Stomach (tissue), 8 donors: ENCODE measurements at regions not wholly inside any gene's neighbourhood (a gene's known extent, or its start where the extent isn't known, plus 50 kb on each side); places are given as distances from the start of the nearest gene placed in this dataset.

Source experiments
- DNase-seq, 2 donors: peaks; one replicate each; pipeline versions ENCODE4 v3.0.0 to v3.0.0-alpha.2; 2013 to 2019
- H3K27ac ChIP-seq, 5 donors: fragments of 200-600 bp in 4 of 5; sonication (generic) in 4 of 5; one replicate each; pipeline ENCODE4 v1.5.1; 2013 to 2019; ENCODE audit warnings: mild to moderate bottlenecking in 1 of 5, moderate library complexity in 1 of 5
- H3K27me3 ChIP-seq, 3 donors: fragments of 200-600 bp; sonication (generic); one replicate each; pipeline ENCODE4 v1.5.1; 2017 to 2019; ENCODE audit warnings: mixed run types in 1 of 3
- H3K36me3 ChIP-seq, 4 donors: fragments of 200-600 bp; sonication (generic); 1 replicate in 3 of 4; 2 replicates in 1 of 4; pipeline ENCODE4 v1.5.1; 2016 to 2019
- H3K4me1 ChIP-seq, 4 donors: fragments of 200-600 bp; sonication (generic); one replicate each; pipeline ENCODE4 v1.5.1; 2016 to 2019
- H3K4me3 ChIP-seq, 4 donors: fragments of 200-600 bp; sonication (generic) in 3 of 4; one replicate each; pipeline ENCODE4 v1.5.1; 2016 to 2019; ENCODE audit warnings: mild to moderate bottlenecking in 1 of 4
- H3K9me3 ChIP-seq, 4 donors: fragments of 200-600 bp; sonication (generic); one replicate each; pipeline ENCODE4 v1.5.1; 2016 to 2019
- CTCF ChIP-seq, 7 experiments: fragments of 450-650 bp in 4 of 7; fragments of 200-600 bp in 3 of 7; sonication (generic) in 3 of 7; IDR thresholded peaks; one replicate each; pipeline ENCODE4 v1.5.1; 2016 to 2019; ENCODE audit warnings: antibody characterized with exemption in 7 of 7, control low read depth in 2 of 7, mild to moderate bottlenecking in 1 of 7
- EP300 ChIP-seq: sonication (generic); formaldehyde crosslinking; IDR thresholded peaks from one replicate; pipeline ENCODE4 v1.6.1; 2017; ENCODE audit warnings: antibody characterized with exemption
- POLR2A ChIP-seq, 4 donors: fragments of 450-650 bp; IDR thresholded peaks; one replicate each; pipeline ENCODE4 v1.6.1; 2016; ENCODE audit warnings: antibody characterized with exemption in 4 of 4, control low read depth in 2 of 4, mild to moderate bottlenecking in 1 of 4, moderate library complexity in 1 of 4
- POLR2AphosphoS5 ChIP-seq, 3 donors: sonication (generic); formaldehyde crosslinking; IDR thresholded peaks; one replicate each; pipeline ENCODE4 v1.6.1; 2016; ENCODE audit warnings: antibody characterized with exemption in 3 of 3
- WGBS, 5 donors: extraction: QIAGEN DNeasy Blood & Tissue Kit in 3 of 5; methylation state at CpG; one replicate each; pipeline versions ENCODE4 v1.1.5 to v1.1.7; 2013 to 2018; 5-methylcytosine and 5-hydroxymethylcytosine counted together
- intact Hi-C: fragments of 100-400 bp; cut with DNase I; formaldehyde crosslinking; loops from one replicate; pipeline ENCODE4 v1.15.1; 2023; ENCODE audit warnings: low total_unique reads
- donor health status: healthy with polysubstance abuse.
- donor health status: Bipolar disorder and iron deficiency.
- donor health status: healthy.

DNA sequence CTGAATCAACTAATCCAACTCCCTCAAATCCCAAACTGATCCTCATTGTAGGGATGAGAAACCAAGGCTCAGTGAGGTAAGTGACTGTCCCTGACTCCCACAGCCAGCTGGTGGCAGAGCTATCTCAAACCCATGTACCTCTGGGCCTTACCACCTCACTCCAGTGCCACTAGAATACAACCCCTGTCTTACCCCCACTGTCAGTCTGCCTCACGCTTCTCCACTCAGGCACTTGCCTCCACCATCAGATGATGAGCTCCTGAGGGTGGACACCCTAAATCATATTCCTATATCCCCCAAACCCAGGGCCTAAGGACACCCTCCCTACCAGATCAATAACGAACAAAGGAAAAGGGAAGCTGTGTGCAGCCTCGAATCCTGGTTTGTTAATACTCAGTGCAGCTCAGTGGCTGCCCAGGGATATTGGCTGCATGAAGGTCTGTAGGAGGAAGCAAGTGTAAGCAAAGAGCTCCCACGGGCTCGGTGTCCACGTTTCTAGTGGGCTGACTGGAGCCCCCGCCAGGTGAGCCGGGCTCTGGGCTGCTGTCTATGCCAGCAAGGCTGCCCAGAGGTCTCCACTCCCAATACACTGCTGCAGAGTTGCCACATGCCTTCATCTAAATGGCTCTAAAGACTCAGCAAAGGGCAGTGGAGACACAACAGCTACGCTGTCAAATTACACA is 533.4 kb downstream of the MATN1 start:
- H3K27me3 ChIP-seq: peaks cover 0 to 30% (median 0%) of the 10 kb centered on the region in 3 donors
- intact Hi-C loops: no loop called here
- peak overlapping the region in 1 of 5 donors; percentile 47 for H3K27ac ChIP-seq
- peaks cover 0 to 7% (median 1%) of the 10 kb centered on the region in 4 donors for H3K4me1 ChIP-seq
- whole genome bisulfite sequencing, 5 donors: 75 to 81% (median 78%) methylated on average over 9 of the region's 9 CpGs
- H3K36me3 ChIP-seq: no peaks in the 10 kb centered on the region
- H3K4me3 ChIP-seq: no peak overlapping the region
- no peak for DNase-seq
- H3K9me3 ChIP-seq: no peaks in the 10 kb centered on the region
- TF ChIP-seq CTCF (IDR thresholded peaks at IDR 0.05) (no peak), POLR2A (IDR thresholded peaks at IDR 0.05) (no peak), POLR2AphosphoS5 (IDR thresholded peaks at IDR 0.05) (no peak), EP300 (no peak)

- H3K36me3 ChIP-seq: no peaks in the 10 kb centered on the region
- no peak for TF ChIP-seq CTCF (IDR thresholded peaks at IDR 0.05)
- TF ChIP-seq EP300: no peak
- no peak for TF ChIP-seq POLR2AphosphoS5 (IDR thresholded peaks at IDR 0.05)
- no peak for TF ChIP-seq POLR2A (IDR thresholded peaks at IDR 0.05)
- peaks cover 0 to 7% (median 1%) of the 10 kb centered on the region in 4 donors for H3K4me1 ChIP-seq
- H3K9me3 ChIP-seq: no peaks in the 10 kb centered on the region
- WGBS, 5 donors: 79 to 88% (median 87%) methylated on average over 2 of the region's 2 CpGs
- no peak overlapping the region for H3K4me3 ChIP-seq
- H3K27ac ChIP-seq: no peak overlapping the region
- no peak for DNase-seq
- peaks cover 0 to 34% (median 0%) of the 10 kb centered on the region in 3 donors for H3K27me3 ChIP-seq
- intact Hi-C loops: no loop called here
Observed at GRCh38 chr1:30188999-30189398, 534.4 kb downstream of the MATN1 start.

GRCh38 chr1:30188329-30188728 is 535.1 kb downstream of the MATN1 start:
- intact Hi-C loops: no loop called here
- Histone ChIP-seq H3K27me3 (peaks cover 0 to 34% (median 0%) of the 10 kb centered on the region in 3 donors), H3K36me3 (no peaks in the 10 kb centered on the region), H3K27ac (no peak overlapping the region), H3K9me3 (no peaks in the 10 kb centered on the region), H3K4me3 (no peak overlapping the region), H3K4me1 (peaks cover 0 to 7% (median 1%) of the 10 kb centered on the region in 4 donors)
- WGBS, 5 donors: 68 to 76% (median 75%) methylated on average over 6 of the region's 6 CpGs
- TF ChIP-seq EP300 (no peak), POLR2A (IDR thresholded peaks at IDR 0.05) (no peak), POLR2AphosphoS5 (IDR thresholded peaks at IDR 0.05) (no peak)
- no peak for DNase-seq

DNA sequence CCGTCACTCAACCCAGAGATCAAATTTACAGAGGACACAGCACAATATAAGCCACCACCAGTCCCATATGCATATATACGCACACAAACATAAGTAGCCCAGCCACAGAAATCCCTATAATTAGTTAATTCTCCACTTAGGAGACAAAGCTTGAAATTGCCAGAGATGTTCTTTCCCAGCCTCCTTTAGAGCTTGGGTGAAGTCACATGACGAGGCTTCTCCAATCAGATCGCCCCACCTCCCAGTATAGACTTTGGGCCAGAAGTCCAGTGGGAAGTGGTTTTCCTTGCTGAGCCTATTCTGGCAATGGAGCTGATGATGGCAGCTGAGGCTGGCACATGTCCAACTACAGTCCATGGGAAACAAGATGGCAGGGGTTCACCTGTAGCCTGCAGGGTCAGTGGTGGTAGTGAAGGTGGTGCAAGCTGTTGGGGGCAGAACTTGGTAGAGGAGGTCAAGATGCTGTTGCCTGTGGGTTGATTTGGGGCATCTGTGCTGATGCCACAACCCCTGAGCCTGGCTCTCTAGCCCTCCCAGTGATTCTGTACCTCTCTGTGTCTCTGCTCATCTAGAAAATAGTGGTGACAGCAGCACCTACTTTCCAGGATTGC is 535.9 kb downstream of the MATN1 start:
- no peak for DNase-seq
- WGBS, 5 donors: 89 to 97% (median 96%) methylated on average over 4 of the region's 4 CpGs

More for the DNA sequence above, 535.9 kb downstream of the MATN1 start:
- intact Hi-C loops: no loop called here
- Histone ChIP-seq H3K4me3 (no peak overlapping the region), H3K27ac (no peak overlapping the region), H3K27me3 (peaks cover 0 to 34% (median 0%) of the 10 kb centered on the region in 3 donors), H3K9me3 (no peaks in the 10 kb centered on the region), H3K4me1 (peaks cover 0 to 7% (median 1%) of the 10 kb centered on the region in 4 donors), H3K36me3 (no peaks in the 10 kb centered on the region)
- TF ChIP-seq POLR2AphosphoS5 (IDR thresholded peaks at IDR 0.05) (no peak), CTCF (IDR thresholded peaks at IDR 0.05) (no peak), EP300 (no peak)
